NCI-H446 (cell line): ENCODE measurements at regions not wholly inside any gene's neighbourhood (a gene's known extent, or its start where the extent isn't known, plus 50 kb on each side); places are given as distances from the start of the nearest gene placed in this dataset.
"Not testable (repeated sequence)": the region's sequence is repeated elsewhere in the genome, so short reads cannot be mapped to it uniquely, and the experiment has no call there.

Experiments
- DNase-seq, 2 experiments: peaks; one replicate each; lab custom pipeline; 2025; lab: John Stamatoyannopoulos, UW

DNA sequence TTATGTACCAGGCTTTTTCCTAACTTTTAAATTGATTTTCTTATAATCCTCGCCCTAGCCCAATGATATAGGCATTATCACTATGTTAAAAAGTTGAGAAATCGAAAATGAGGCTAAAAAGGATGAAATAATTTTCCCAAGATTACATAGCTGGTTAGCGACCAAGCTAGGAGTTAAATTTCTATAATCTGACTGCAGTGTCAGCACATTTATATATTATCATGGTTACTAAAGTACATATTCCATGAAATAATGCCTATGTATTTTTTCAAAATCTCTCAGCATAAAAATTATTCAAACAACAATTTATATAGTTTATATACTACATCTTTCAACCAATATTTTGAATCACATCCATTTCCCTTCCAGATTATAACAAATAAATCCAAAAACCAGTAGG, 317.3 kb upstream of the TFPI start:
- no peak for DNase-seq

DNA sequence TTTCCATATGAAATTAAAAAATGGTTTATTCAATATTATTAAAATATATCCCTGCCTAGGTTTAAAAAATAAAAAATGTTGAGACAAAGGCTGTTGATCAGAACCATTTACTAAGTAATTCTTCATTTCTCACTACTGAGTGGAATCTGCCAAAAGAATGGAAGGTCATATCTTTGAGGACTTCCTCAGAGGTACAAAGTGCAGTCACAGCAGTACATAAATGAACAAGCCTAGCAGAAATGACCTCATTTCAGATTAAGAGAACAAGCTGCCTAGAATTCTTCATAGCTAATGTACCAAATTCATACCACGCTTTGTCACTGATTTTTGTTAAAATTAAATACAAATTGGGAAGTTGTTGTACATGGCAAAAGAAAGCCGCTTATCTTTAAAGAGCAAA, 318.9 kb upstream of the TFPI start:
- DNase-seq: no peak

DNA sequence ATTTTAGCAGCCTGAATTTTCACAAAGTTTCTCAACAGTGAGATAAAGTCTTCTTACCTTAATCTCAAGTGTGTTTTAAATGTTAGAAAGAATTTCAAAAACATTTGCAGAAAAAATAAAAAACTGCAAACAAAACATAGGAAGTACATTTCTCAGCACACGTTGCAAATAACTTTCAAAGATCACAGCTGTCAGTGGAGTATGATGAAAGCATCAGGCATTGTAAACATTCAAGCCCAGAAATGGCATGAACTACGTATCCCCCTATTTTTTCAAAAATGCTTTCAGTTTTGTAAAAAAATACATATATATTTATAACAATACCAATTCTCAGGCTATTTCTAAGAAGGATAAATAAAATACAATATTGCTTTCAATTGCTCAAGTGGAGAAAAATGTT, 320.6 kb upstream of the TFPI start:
- no peak for DNase-seq

DNA sequence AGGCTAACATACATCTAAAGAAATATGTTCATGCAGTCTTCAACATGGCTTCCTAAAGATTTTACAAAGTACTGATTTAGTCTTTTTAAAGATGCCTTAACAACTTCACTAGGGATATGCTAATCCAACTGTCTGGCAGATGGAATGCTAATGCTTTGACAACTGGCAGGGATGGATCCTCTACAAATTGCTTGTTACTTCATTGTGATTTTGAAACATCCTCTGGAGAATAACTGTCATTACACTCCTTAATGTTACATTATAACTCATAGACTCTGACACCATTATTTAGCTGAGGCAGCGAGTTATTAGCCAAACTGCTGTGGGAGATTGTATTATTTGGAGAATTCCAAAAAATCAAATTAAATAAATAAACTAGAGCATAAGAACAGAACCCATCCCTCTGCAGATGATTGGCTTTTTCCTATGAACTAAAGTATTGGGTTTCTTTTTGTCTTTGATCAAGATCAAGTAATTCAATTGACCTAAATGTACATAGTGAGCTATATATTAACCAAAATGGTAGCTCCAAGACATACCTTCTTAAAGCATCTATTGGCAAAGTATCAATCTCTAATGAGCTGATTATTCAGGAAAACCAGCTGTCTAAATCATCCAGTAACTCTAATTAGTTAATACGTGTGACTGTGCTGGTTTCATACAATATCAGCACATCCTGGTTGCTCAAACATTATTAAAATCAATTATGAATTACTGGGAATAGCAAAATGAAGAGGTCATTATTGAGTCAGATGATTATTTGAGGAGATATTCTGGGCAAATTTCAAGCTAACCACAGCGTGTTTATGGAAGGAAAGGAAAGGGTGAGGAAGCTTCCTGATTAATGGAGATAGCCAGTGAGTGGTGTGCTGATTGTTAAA, 321.3 kb upstream of the TFPI start:
- DNase-seq: peak in 1 of 2 experiments; percentile 7

GRCh38 chr2:187876554-187876953, 322.3 kb upstream of the TFPI start:
- DNase-seq: no peak

- DNase-seq: no peak
These were observed 323.2 kb upstream of the TFPI start for GRCh38 chr2:187877391-187877790.

DNA sequence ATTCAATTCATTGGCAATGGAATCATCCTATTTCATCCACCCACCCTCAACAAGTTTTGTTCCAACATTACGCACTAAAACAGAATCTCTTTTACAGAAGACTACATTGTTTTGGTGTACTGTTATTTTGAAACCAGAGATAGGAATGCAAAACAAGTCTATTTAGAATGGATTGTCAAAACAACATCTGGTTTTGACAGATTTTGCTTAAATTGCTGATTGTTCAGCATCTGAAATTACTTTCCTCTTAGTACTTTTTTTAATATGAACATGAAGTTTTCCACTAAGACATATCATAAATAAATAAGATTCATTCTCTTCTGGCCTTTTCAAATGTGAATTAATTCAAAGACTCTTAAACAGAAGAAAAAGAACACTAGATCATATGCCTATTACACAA, 323.9 kb upstream of the TFPI start:
- no peak for DNase-seq

DNA sequence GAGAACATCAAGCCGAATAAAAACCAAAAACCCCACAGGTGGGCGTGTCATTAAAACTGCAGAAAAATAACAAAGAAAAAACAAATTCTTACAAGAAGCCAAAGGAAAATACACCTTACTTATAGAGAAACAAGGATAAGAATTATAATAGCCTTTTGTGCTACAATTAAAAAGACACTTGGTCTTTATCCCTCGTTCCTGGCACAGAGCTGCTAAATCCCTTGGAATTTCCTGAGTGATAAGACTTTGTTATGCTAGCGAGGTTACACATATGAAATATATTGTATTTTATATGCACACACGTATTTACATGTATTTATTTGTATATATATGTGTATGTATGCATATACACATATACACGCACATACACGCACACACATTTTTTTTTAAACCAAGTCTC, 325.3 kb upstream of the TFPI start:
- no peak for DNase-seq

DNA sequence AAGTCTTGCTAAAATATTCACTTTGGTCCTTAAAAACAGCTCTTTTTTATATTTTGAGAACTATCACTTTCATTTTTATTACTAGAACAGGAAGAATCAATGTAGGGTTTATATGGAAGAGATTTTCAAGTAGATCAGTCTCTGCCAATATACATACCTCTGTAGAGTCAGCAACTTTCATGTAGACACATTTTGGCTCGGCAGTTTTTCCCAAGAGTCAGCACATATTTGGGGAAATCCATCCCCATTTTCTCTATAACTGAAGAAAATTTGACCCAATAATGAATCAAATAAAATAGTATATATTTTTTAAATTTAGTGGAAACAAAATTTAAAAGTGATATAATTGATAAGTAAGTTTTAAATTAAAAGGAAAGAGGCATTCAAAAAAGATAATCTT, 329.8 kb upstream of the TFPI start:
- DNase-seq: no peak

GRCh38 chr2:187890690-187891089, 336.5 kb upstream of the TFPI start:
- DNase-seq: no peak

DNA sequence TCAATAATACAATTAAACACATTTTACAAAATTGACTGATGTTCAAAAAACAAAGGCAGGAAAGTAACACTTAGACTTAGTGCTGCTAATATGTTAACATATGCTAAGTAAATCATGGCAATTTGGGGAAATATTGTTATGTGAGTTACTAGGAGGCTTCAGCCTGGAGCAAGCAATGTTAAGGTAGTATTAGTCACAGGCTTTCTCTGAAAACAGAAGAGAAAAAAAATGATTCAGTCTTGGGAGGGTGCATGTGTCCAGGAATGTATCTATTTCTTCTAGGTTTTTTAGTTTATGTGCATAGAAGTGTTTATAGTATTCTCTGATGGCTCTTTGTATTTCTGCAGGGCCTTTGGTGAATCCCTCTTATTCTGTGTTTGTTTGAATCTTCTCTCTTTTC, 345.8 kb upstream of the TFPI start:
- no peak for DNase-seq

DNA sequence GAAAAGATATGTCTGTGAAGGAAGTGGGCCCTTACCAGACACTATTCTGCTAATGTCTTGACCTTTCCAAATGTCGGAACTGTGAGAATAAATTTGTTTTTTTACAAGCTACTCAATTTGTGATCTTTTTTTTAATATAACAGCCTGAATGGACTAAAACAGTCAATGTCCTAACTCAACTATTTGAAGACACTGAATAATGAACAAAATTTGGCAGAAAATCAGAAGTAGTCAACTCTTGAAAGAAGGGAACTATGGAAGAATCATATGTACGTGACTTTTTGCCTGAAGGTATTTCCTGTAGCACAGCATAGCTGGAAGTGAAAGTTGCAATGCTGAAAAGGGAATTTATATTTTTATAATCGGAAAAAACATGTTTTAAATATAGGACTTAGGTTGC, 351.8 kb upstream of the TFPI start:
- DNase-seq: no peak

- DNase-seq: not testable (repeated sequence)
These were observed 356.7 kb upstream of the TFPI start for GRCh38 chr2:187910922-187911321.

DNA sequence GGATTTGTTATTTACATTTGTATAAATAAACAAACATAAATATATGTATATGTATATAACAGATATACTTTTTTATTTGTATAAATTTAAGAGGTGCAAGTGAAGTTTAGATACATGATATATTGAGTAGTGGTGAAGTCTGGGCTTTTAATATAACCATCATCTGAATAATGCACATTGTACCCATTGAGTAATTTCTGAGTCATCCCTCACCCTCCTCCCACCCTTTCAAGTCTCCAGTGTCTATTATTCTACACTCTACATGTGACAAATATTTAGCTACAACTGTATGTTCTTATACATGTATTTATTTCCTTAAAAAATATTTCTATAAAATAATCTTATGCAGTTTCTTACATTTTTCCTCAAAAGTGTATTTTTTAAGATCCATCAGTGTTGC, 358.7 kb upstream of the TFPI start:
- no peak for DNase-seq

DNA sequence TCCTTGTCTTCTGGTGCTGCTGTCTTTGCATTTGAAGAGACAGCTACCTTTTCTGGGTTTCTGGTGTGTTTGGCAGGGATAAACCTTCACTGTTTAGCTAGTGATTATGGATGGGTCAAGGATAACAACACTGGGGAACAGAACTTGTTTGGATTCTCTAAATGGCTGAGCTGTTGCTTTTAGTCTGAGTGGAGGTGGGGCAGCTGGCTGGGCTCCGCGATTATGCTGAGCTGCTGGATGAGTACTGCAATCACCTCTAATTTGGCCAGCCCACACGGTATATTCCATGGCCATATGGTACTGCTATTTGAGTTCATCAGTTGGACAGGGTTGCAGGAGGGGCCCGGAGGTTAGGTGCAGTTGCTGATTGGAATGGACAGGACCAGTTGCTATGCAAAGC, 361.6 kb upstream of the TFPI start:
- peak in 1 of 2 experiments; percentile 59 for DNase-seq

GRCh38 chr2:187916799-187917198, 362.6 kb upstream of the TFPI start:
- no peak for DNase-seq

DNA sequence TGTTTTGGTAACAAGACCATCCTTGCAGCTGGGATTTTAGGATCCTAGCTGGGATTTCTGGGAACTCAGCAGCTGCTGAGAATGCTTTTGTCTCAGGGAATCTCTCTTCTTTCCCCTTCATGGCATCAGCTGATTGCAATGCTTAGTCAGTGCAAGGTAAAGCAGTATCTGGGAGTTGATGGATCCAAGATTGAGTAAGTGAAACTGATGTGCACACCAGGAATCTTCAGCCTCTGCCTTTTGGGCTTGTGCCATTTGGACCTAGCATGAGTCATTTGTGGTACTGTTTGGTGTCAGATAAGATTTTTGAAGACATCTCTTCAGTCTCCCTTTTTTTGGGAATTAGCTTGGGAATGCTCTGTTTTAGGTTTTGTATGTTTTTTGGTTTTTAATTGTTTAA, 363.3 kb upstream of the TFPI start:
- DNase-seq: no peak

GRCh38 chr2:187918996-187919821, 365.0 kb upstream of the TFPI start:
- no peak for DNase-seq

GRCh38 chr2:187920511-187920910, 366.3 kb upstream of the TFPI start:
- no peak for DNase-seq

- no peak for DNase-seq
These were observed 368.6 kb upstream of the TFPI start for GRCh38 chr2:187922846-187923245.

GRCh38 chr2:187924293-187924692, 367.4 kb upstream of the GULP1 start:
- DNase-seq: no peak

DNA sequence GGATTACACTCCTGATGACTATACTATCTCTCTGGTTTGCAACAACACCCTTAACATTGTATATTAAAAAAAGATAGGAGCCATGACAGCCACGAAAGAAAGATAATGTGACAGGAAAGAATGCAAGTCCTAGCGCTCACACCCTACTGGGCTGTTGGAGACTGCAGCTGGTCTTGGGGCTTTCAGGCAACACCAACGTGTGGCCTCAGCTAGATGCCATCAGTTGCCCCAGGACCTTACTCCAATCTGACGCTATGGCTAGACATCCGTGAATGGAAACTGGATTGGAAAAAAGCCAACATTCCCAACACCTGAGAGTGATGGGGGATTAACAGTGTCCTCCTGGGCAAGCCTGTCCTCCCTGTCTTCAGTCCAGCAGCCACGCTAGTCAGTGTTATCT, 357.4 kb upstream of the GULP1 start:
- DNase-seq: no peak

- DNase-seq: peak; percentile 8 to 39
These were observed 357.0 kb upstream of the GULP1 start for GRCh38 chr2:187934692-187935091.
